HepG2 (cell line): ENCODE measurements at regions not wholly inside any gene's neighbourhood (a gene's known extent, or its start where the extent isn't known, plus 50 kb on each side); places are given as distances from the start of the nearest gene placed in this dataset.

Source experiments
- ATAC-seq: fragments of 200-7000 bp; cut with Tn5 transposase; 3 replicates; pipeline ENCODE4 v1.9.1; 2020; ENCODE audit warnings: mild to moderate bottlenecking, moderate library complexity
- BruUV-seq: library from RNA; stranded (reverse); fragments of 400-500 nt; replicated peaks from 2 replicates; lab custom pipeline; 2021; lab: Mats Ljungman, UMichigan
- CTCF ChIA-PET: fragments of 300-600 bp; formaldehyde crosslinking; extraction: SDS; loops from one replicate; lab custom pipeline; 2021; ENCODE audit warnings: low total read pairs, inconsistent platforms, low intra/inter-chr PET ratio; lab: Yijun Ruan, JAX
- POLR2A ChIA-PET: fragments of 350-600 bp; sonication (Branson Sonifier 250); formaldehyde crosslinking; loops from one replicate; lab custom pipeline; 2020; ENCODE audit warnings: antibody characterized with exemption, inconsistent platforms; lab: Yijun Ruan, JAX
- DNase-seq: peaks from one replicate; pipeline ENCODE4 v3.0.0-alpha.2; 2015; ENCODE audit warnings: low spot score
- FAIRE-seq: peaks from 3 replicates; lab custom pipeline; 2011; peaks lifted over from hg19 to GRCh38; lab: Jason Lieb, UNC
- H2AFZ ChIP-seq: one replicate; pipeline ENCODE4 v1.6.1; 2011; ENCODE audit warnings: low read length, inconsistent platforms
- H3K27ac ChIP-seq: fragments of 300-600 bp; 3 replicates; pipeline ENCODE4 v1.8.0; 2011; ENCODE audit warnings: mixed run types, mild to moderate bottlenecking, mixed read lengths, low read length, inconsistent platforms; ENCODE audit not compliant: insufficient read depth; ENCODE audit errors: extremely low read length
- H3K27me3 ChIP-seq, 2 experiments: fragments of 200-600 bp in 1 of 2; 2 replicates in 1 of 2; 3 replicates in 1 of 2; pipeline versions ENCODE4 v1.6.0 to v1.8.0; 2011; ENCODE audit warnings: low read length in 2 of 2, mild to moderate bottlenecking in 2 of 2, moderate library complexity in 2 of 2, inconsistent platforms in 1 of 2; ENCODE audit not compliant: insufficient read depth in 2 of 2, control insufficient read depth in 1 of 2
- H3K36me3 ChIP-seq, 2 experiments: fragments of 200-600 bp in 1 of 2; replicated peaks in 1 of 2; 2 replicates in 1 of 2; 3 replicates in 1 of 2; pipeline versions ENCODE4 v1.5.1 to v1.8.0; 2011; ENCODE audit warnings: low read length in 2 of 2, inconsistent platforms in 1 of 2; ENCODE audit not compliant: insufficient read depth in 2 of 2, control insufficient read depth in 1 of 2
- H3K4me1 ChIP-seq: 2 replicates; pipeline ENCODE4 v1.5.1; 2012; ENCODE audit warnings: low read length, inconsistent platforms; ENCODE audit not compliant: insufficient read depth
- H3K4me2 ChIP-seq: 2 replicates; pipeline ENCODE4 v1.6.0; 2011; ENCODE audit warnings: low read depth, low read length, inconsistent platforms
- H3K4me3 ChIP-seq, 3 experiments: fragments of 200-600 bp in 1 of 3; sonication (generic), shearing (Covaris generic) in 1 of 3; replicated peaks in 1 of 3; 2 replicates each; pipeline ENCODE4 v1.5.1; 2011 to 2016; ENCODE audit warnings: low read length in 3 of 3, inconsistent platforms in 2 of 3, low read depth in 2 of 3, mild to moderate bottlenecking in 2 of 3, control low read depth in 1 of 3, mixed read lengths in 1 of 3; ENCODE audit not compliant: insufficient read depth in 1 of 3
- H3K79me2 ChIP-seq: one replicate; pipeline ENCODE4 v1.6.1; 2011; ENCODE audit warnings: low read length, inconsistent platforms; ENCODE audit not compliant: insufficient read depth
- H3K9ac ChIP-seq: 2 replicates; pipeline ENCODE4 v1.6.0; 2011; ENCODE audit warnings: mild to moderate bottlenecking, low read depth, low read length, inconsistent platforms; ENCODE audit not compliant: insufficient read depth
- H3K9me3 ChIP-seq: 2 replicates; pipeline ENCODE4 v1.5.1; 2012; ENCODE audit warnings: mild to moderate bottlenecking, low read length
- H4K20me1 ChIP-seq: 2 replicates; pipeline ENCODE4 v1.6.0; 2011; ENCODE audit warnings: inconsistent platforms, mild to moderate bottlenecking, low read length, moderate library complexity; ENCODE audit not compliant: insufficient read depth
- JARID2 ChIP-seq: sonication (generic); formaldehyde crosslinking; IDR thresholded peaks from 2 replicates; pipeline ENCODE4 v1.8.1; 2023; ENCODE audit warnings: missing genetic modification reagents, inconsistent platforms; ENCODE audit not compliant: insufficient replicate concordance
- MAFF ChIP-seq: IDR thresholded peaks from 2 replicates; pipeline ENCODE4 v1.6.1; 2011; ENCODE audit warnings: low read depth, low read length, improper control_type of control experiment
- PTBP1 ChIP-seq: fragments of 200-400 bp; formaldehyde crosslinking; IDR thresholded peaks from 2 replicates; pipeline ENCODE4 v1.6.1; 2018; ENCODE audit warnings: low read length, low read depth; ENCODE audit not compliant: poor library complexity, severe bottlenecking
- REL ChIP-seq: sonication (generic); formaldehyde crosslinking; conservative IDR thresholded peaks from 2 replicates; pipeline ENCODE4 v1.8.0; 2022; ENCODE audit warnings: mild to moderate bottlenecking, missing genetic modification reagents, moderate library complexity
- TARDBP ChIP-seq: sonication (generic); formaldehyde crosslinking; IDR thresholded peaks from 2 replicates; pipeline ENCODE4 v1.8.0; 2022; ENCODE audit warnings: mild to moderate bottlenecking, missing genetic modification reagents
- ZNF20 ChIP-seq: sonication (generic); formaldehyde crosslinking; IDR thresholded peaks from 2 replicates; pipeline ENCODE4 v1.4.0; 2020; ENCODE audit warnings: mild to moderate bottlenecking, moderate library complexity, missing genetic modification reagents
- ZNF891 ChIP-seq: sonication (generic); formaldehyde crosslinking; IDR thresholded peaks from 2 replicates; pipeline ENCODE4 v1.5.0; 2020; ENCODE audit warnings: mild to moderate bottlenecking, missing genetic modification reagents
- WGBS: methylation state at CpG from one replicate; pipeline ENCODE4 v1.1.6; 2017; ENCODE audit warnings: low lambda C conversion rate; 5-methylcytosine and 5-hydroxymethylcytosine counted together
- in situ Hi-C: cut with HindIII; loops from 2 replicates; pipeline ENCODE4 v1.10.0; 2017; ENCODE audit warnings: low pct_unique_long_range_greater_than_20kb; ENCODE audit not compliant: extremely low pct_ligation_motif_present
- intact Hi-C: fragments of 100-400 bp; cut with micrococcal nuclease; formaldehyde crosslinking; loops from one replicate; pipeline ENCODE4 v1.10.0; 2022; ENCODE audit not compliant: unreplicated experiment
- TF ChIP-seq, protein P1 (sequence below): sonication (generic); formaldehyde crosslinking; IDR thresholded peaks from 2 replicates; pipeline ENCODE4 v1.5.0; 2020; ENCODE audit warnings: missing genetic modification reagents

DNA sequence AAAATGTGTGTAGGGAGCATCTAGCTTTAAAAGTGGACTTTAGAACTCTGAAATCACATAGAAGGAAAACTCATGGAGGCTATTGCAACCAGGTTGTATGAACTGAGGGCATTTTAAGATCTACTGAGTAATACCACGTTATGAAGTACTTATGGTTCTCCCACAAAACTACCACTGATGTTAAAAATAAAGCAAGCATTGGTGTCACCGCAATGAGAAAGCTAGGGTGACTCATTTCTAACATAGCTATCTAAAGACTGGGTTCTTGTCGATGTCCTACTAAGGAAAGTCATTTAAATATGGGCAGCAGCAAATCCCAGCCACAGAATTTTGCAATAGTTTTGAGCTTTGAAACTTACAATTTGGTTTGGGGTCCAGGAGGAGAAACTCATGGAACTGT lies 584.8 kb downstream of the DIPK2A start (continued):
- TF ChIP-seq, protein P1, sequence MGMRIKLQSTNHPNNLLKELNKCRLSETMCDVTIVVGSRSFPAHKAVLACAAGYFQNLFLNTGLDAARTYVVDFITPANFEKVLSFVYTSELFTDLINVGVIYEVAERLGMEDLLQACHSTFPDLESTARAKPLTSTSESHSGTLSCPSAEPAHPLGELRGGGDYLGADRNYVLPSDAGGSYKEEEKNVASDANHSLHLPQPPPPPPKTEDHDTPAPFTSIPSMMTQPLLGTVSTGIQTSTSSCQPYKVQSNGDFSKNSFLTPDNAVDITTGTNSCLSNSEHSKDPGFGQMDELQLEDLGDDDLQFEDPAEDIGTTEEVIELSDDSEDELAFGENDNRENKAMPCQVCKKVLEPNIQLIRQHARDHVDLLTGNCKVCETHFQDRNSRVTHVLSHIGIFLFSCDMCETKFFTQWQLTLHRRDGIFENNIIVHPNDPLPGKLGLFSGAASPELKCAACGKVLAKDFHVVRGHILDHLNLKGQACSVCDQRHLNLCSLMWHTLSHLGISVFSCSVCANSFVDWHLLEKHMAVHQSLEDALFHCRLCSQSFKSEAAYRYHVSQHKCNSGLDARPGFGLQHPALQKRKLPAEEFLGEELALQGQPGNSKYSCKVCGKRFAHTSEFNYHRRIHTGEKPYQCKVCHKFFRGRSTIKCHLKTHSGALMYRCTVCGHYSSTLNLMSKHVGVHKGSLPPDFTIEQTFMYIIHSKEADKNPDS = no peak

DNA sequence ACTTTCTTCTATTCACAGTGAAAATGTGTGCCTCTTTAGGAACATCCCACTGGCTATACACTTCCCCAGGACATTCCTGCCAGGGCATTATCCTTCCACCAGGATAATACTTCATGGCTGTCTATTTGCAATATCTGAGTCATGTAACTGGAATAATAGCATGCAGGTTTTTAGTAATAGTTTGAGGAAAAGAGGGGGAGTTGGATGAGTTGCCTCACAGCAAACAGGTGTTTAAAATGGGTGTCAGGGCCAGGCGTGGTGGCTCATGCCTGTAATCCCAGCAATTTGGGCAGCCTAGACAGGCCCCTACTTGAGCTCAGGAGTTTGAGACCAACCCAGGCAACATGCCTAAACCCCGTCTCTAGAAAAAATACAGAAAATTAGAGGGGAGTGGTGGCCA lies 585.9 kb downstream of the DIPK2A start:
- FAIRE-seq (no peak), ATAC-seq (no peak), DNase-seq (no peak)
- Histone ChIP-seq H3K36me3 (no peaks in the 10 kb centered on the region), H4K20me1 (no peaks in the 10 kb centered on the region), H3K4me1 (no peaks in the 10 kb centered on the region), H3K4me3 (no peak overlapping the region), H2AFZ (no peak overlapping the region), H3K27ac (no peak overlapping the region), H3K79me2 (no peaks in the 10 kb centered on the region), H3K27me3 (no peaks in the 10 kb centered on the region), H3K9ac (no peak overlapping the region), H3K4me2 (no peak overlapping the region), H3K9me3 (no peaks in the 10 kb centered on the region)
- intact Hi-C loops (no loop called here), in situ Hi-C loops (no loop called here)
- no TSS peak for BruUV-seq
- ChIA-PET POLR2A (no interaction called here), CTCF (no interaction called here)
- TF ChIP-seq PTBP1 (no peak), ZNF891 (CRISPR knock-in tag) (no peak), TARDBP (no peak), JARID2 (CRISPR knock-in tag) (no peak)
- 0% methylated on average over 2 of the region's 2 CpGs for WGBS

DNA sequence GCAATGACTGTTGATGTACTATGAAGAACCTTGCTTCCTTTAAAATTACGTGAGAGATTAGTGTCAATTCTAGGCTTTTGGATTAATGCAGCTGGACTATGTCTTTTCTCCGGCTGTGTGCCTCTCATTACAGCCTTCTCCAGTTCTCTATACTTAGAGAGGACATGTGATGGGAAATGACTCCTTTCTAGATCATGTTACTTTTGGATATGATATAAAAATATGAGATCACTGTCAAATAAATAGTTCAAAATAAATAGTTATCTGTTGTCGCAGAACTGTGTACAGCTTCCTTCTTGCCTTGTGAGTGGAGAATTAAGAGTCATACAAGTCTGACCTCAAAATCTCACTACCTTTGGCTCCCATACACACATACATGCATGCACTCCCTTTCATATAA lies 592.4 kb downstream of the DIPK2A start:
- FAIRE-seq = no peak
- Histone ChIP-seq H3K9ac (no peak overlapping the region), H3K4me3 (no peak overlapping the region), H3K9me3 (no peaks in the 10 kb centered on the region), H3K4me2 (no peak overlapping the region), H2AFZ (no peak overlapping the region), H3K27ac (no peak overlapping the region), H3K79me2 (no peaks in the 10 kb centered on the region), H3K4me1 (no peaks in the 10 kb centered on the region), H3K27me3 (no peaks in the 10 kb centered on the region), H3K36me3 (no peaks in the 10 kb centered on the region), H4K20me1 (no peaks in the 10 kb centered on the region)
- in situ Hi-C loops = no loop called here
- ChIA-PET POLR2A (no interaction called here), CTCF (no interaction called here)
- TF ChIP-seq MAFF = no peak
- no peak for TF ChIP-seq REL (CRISPR knock-in tag)
- no peak for TF ChIP-seq ZNF20 (CRISPR knock-in tag)
- no peak for DNase-seq
- intact Hi-C loops = no loop called here
- 0% methylated on average over 3 of the region's 3 CpGs for WGBS
- no TSS peak for BruUV-seq
- no peak for ATAC-seq
